HG02759 (cell line): ENCODE measurements at regions not wholly inside any gene's neighbourhood (a gene's known extent, or its start where the extent isn't known, plus 50 kb on each side); places are given as distances from the start of the nearest gene placed in this dataset.

Experiments used
- ATAC-seq: cut with Tn5 transposase; IDR thresholded peaks from one replicate; pipeline ENCODE4 v1.9.1; 2021; ENCODE audit warnings: mild to moderate bottlenecking, moderate library complexity; ENCODE audit not compliant: unreplicated experiment

GRCh38 chr9:13428766-13429165 lies 149.3 kb upstream of the MPDZ start:
- no peak for ATAC-seq

GRCh38 chr9:13427587-13427986 lies 148.1 kb upstream of the MPDZ start:
- no peak for ATAC-seq

- ATAC-seq, result no peak
Observed at GRCh38 chr9:13426606-13427005, 147.1 kb upstream of the MPDZ start.

GRCh38 chr9:13424872-13425271 lies 145.4 kb upstream of the MPDZ start:
- no peak for ATAC-seq

GRCh38 chr9:13424204-13424603 lies 144.7 kb upstream of the MPDZ start:
- ATAC-seq, result no peak

- no peak for ATAC-seq
Observed at GRCh38 chr9:13414349-13414748, 134.9 kb upstream of the MPDZ start.

- no peak for ATAC-seq
Observed at GRCh38 chr9:13412331-13412730, 132.8 kb upstream of the MPDZ start.

GRCh38 chr9:13411791-13412190 lies 132.3 kb upstream of the MPDZ start:
- ATAC-seq, result no peak

- no peak for ATAC-seq
Observed at GRCh38 chr9:13410566-13411031, 131.1 kb upstream of the MPDZ start.

GRCh38 chr9:13397661-13398060 lies 118.2 kb upstream of the MPDZ start:
- no peak for ATAC-seq

- ATAC-seq, result no peak
Observed at GRCh38 chr9:13397220-13397619, 117.7 kb upstream of the MPDZ start.

GRCh38 chr9:13396418-13396817 lies 116.9 kb upstream of the MPDZ start:
- no peak for ATAC-seq

- ATAC-seq, result no peak
Observed at GRCh38 chr9:13395156-13395555, 115.7 kb upstream of the MPDZ start.

GRCh38 chr9:13388157-13388556 lies 108.7 kb upstream of the MPDZ start:
- ATAC-seq, result no peak

GRCh38 chr9:13387734-13388067 lies 108.2 kb upstream of the MPDZ start:
- no peak for ATAC-seq

GRCh38 chr9:13386935-13387733 lies 107.6 kb upstream of the MPDZ start:
- no peak for ATAC-seq

- no peak for ATAC-seq
Observed at GRCh38 chr9:13386316-13386715, 106.8 kb upstream of the MPDZ start.

- no peak for ATAC-seq
Observed at GRCh38 chr9:13383855-13384254, 104.4 kb upstream of the MPDZ start.

- ATAC-seq, result no peak
Observed at GRCh38 chr9:13383216-13383615, 103.7 kb upstream of the MPDZ start.

- no peak for ATAC-seq
Observed at GRCh38 chr9:13382595-13382994, 103.1 kb upstream of the MPDZ start.

- ATAC-seq, result no peak
Observed at GRCh38 chr9:13380903-13381302, 101.4 kb upstream of the MPDZ start.

GRCh38 chr9:13378154-13378553 lies 98.7 kb upstream of the MPDZ start:
- no peak for ATAC-seq
